Neural progenitor cell (in vitro differentiated cells): ENCODE measurements at regions not wholly inside any gene's neighbourhood (a gene's known extent, or its start where the extent isn't known, plus 50 kb on each side); places are given as distances from the start of the nearest gene placed in this dataset.

Experiments
- DNase-seq: peaks from one replicate; pipeline ENCODE4 v3.0.0-alpha.2; 2016; ENCODE audit warnings: low spot score
- H2AFZ ChIP-seq: fragments of 200-600 bp; sonication (generic); replicated peaks from 2 replicates; pipeline ENCODE4 v1.6.1; 2016; ENCODE audit warnings: antibody characterized with exemption
- H3F3A ChIP-seq: fragments of 200-600 bp; sonication (generic); 2 replicates; pipeline ENCODE4 v1.6.1; 2016; ENCODE audit warnings: antibody characterized with exemption, low read depth
- H3K27ac ChIP-seq: fragments of 200-600 bp; sonication (generic); 2 replicates; pipeline ENCODE4 v1.5.1; 2016; ENCODE audit warnings: mild to moderate bottlenecking
- H3K27me3 ChIP-seq: fragments of 200-600 bp; sonication (generic); 2 replicates; pipeline ENCODE4 v1.6.1; 2016; ENCODE audit warnings: mild to moderate bottlenecking, moderate library complexity
- H3K36me3 ChIP-seq: fragments of 200-600 bp; sonication (generic); 2 replicates; pipeline ENCODE4 v1.5.1; 2016
- H3K4me1 ChIP-seq: fragments of 200-600 bp; sonication (generic); 2 replicates; pipeline ENCODE4 v1.6.1; 2016; ENCODE audit warnings: mixed run types
- H3K4me2 ChIP-seq: fragments of 200-600 bp; sonication (generic); 2 replicates; pipeline ENCODE4 v1.6.1; 2016
- H3K4me3 ChIP-seq: fragments of 200-600 bp; sonication (generic); 2 replicates; pipeline ENCODE4 v1.5.1; 2016
- H3K79me2 ChIP-seq: fragments of 200-600 bp; sonication (generic); 2 replicates; pipeline ENCODE4 v1.6.1; 2016; ENCODE audit warnings: low read depth
- H3K9ac ChIP-seq: fragments of 200-600 bp; sonication (generic); 2 replicates; pipeline ENCODE4 v1.6.1; 2016
- H3K9me3 ChIP-seq: fragments of 200-600 bp; sonication (generic); 2 replicates; pipeline ENCODE4 v1.5.1; 2016; ENCODE audit warnings: low read depth
- H4K20me1 ChIP-seq: fragments of 200-600 bp; sonication (generic); 2 replicates; pipeline ENCODE4 v1.6.1; 2016; ENCODE audit warnings: low read depth
- H3K27ac Mint-ChIP-seq: 3 replicates; pipeline ENCODE4 v1.8.0; 2021; ENCODE audit warnings: mixed read lengths
- H3K27me3 Mint-ChIP-seq: 2 replicates; pipeline ENCODE4 v1.8.0; 2022; ENCODE audit warnings: low read depth, mild to moderate bottlenecking, inconsistent platforms, moderate library complexity, mixed read lengths; ENCODE audit not compliant: insufficient read depth
- H3K36me3 Mint-ChIP-seq: 3 replicates; pipeline ENCODE4 v1.8.0; 2021; ENCODE audit warnings: mixed read lengths
- H3K4me1 Mint-ChIP-seq: 3 replicates; pipeline ENCODE4 v1.8.0; 2021; ENCODE audit warnings: mixed read lengths
- H3K4me3 Mint-ChIP-seq: 3 replicates; pipeline ENCODE4 v1.8.0; 2021; ENCODE audit warnings: mild to moderate bottlenecking, moderate library complexity, mixed read lengths
- H3K9me3 Mint-ChIP-seq: 3 replicates; pipeline ENCODE4 v1.8.0; 2020; ENCODE audit warnings: mixed read lengths
- EZH2 ChIP-seq: fragments of 200-600 bp; sonication (generic); IDR thresholded peaks from 2 replicates; pipeline ENCODE4 v1.6.1; 2017; ENCODE audit warnings: antibody characterized with exemption, mild to moderate bottlenecking, moderate library complexity
- EZH2phosphoT487 ChIP-seq: fragments of 200-600 bp; sonication (generic); IDR thresholded peaks from 2 replicates; pipeline ENCODE4 v1.6.1; 2017; ENCODE audit warnings: antibody characterized with exemption
- TF ChIP-seq, protein P1 (sequence below): fragments of 200-600 bp; sonication (generic); IDR thresholded peaks from 2 replicates; pipeline ENCODE4 v1.5.1; 2017; ENCODE audit warnings: antibody characterized with exemption, mild to moderate bottlenecking

GRCh38 chr16:61215605-61216004 lies 820.6 kb downstream of the CDH8 start:
- no peaks in the 10 kb centered on the region for H3K9me3 ChIP-seq
- TF ChIP-seq, protein P1, sequence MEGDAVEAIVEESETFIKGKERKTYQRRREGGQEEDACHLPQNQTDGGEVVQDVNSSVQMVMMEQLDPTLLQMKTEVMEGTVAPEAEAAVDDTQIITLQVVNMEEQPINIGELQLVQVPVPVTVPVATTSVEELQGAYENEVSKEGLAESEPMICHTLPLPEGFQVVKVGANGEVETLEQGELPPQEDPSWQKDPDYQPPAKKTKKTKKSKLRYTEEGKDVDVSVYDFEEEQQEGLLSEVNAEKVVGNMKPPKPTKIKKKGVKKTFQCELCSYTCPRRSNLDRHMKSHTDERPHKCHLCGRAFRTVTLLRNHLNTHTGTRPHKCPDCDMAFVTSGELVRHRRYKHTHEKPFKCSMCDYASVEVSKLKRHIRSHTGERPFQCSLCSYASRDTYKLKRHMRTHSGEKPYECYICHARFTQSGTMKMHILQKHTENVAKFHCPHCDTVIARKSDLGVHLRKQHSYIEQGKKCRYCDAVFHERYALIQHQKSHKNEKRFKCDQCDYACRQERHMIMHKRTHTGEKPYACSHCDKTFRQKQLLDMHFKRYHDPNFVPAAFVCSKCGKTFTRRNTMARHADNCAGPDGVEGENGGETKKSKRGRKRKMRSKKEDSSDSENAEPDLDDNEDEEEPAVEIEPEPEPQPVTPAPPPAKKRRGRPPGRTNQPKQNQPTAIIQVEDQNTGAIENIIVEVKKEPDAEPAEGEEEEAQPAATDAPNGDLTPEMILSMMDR = no peak
- TF ChIP-seq EZH2phosphoT487 (no peak), EZH2 (no peak)
- Mint-ChIP-seq H3K27me3 (no peaks in the 10 kb centered on the region), H3K4me3 (no peak overlapping the region), H3K27ac (no peak overlapping the region), H3K36me3 (no peaks in the 10 kb centered on the region), H3K4me1 (no peaks in the 10 kb centered on the region), H3K9me3 (no peaks in the 10 kb centered on the region)
- H3K4me3 ChIP-seq = no peak overlapping the region
- H3K9ac ChIP-seq = no peak overlapping the region
- H3F3A ChIP-seq = no peaks in the 10 kb centered on the region
- H3K79me2 ChIP-seq = no peaks in the 10 kb centered on the region
- no peaks in the 10 kb centered on the region for H3K4me1 ChIP-seq
- H3K27ac ChIP-seq = no peak overlapping the region
- H4K20me1 ChIP-seq = no peaks in the 10 kb centered on the region
- no peaks in the 10 kb centered on the region for H3K36me3 ChIP-seq
- DNase-seq = no peak
- no peak overlapping the region for H3K4me2 ChIP-seq
- H3K27me3 ChIP-seq = no peaks in the 10 kb centered on the region
- no peak overlapping the region for H2AFZ ChIP-seq

DNA sequence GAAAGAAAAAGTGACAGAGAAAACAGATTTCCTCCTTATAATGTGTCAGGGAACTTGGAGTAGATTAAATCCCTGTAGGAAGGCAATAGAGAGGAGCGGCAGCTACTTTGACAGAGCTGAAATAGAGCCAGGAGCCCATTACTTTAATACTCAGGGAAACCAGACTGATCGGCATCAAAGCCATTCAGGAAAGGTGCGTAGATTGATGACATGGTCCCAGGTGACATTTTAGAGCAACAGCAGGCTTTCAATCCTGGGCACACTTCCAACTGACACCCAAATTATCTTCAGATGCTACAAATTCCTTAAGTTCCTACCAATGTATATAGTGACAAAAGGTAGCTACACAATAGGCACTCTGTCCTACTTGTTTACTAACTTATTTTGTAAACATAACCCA lies 821.5 kb downstream of the CDH8 start:
- TF ChIP-seq, protein P1 = no peak
- no peak for TF ChIP-seq EZH2
- no peak for TF ChIP-seq EZH2phosphoT487
- H3K4me3 Mint-ChIP-seq = no peak overlapping the region

GRCh38 chr16:61210076-61210475 lies 826.2 kb downstream of the CDH8 start:
- H2AFZ ChIP-seq = no peak overlapping the region
- no peak overlapping the region for H3K4me2 ChIP-seq
- no peak for DNase-seq
- no peaks in the 10 kb centered on the region for H3K36me3 ChIP-seq
- Mint-ChIP-seq H3K27ac (no peak overlapping the region), H3K27me3 (peaks cover 2% of the 10 kb centered on the region), H3K36me3 (no peaks in the 10 kb centered on the region), H3K4me3 (no peak overlapping the region), H3K9me3 (no peaks in the 10 kb centered on the region), H3K4me1 (no peaks in the 10 kb centered on the region)
- H3F3A ChIP-seq = no peaks in the 10 kb centered on the region
- no peaks in the 10 kb centered on the region for H3K4me1 ChIP-seq
- no peak overlapping the region for H3K9ac ChIP-seq
- H4K20me1 ChIP-seq = no peaks in the 10 kb centered on the region
- no peaks in the 10 kb centered on the region for H3K79me2 ChIP-seq
- no peaks in the 10 kb centered on the region for H3K27me3 ChIP-seq
- TF ChIP-seq, protein P1 = no peak
- no peak for TF ChIP-seq EZH2
- no peak for TF ChIP-seq EZH2phosphoT487
- H3K4me3 ChIP-seq = no peak overlapping the region
- no peaks in the 10 kb centered on the region for H3K9me3 ChIP-seq
- H3K27ac ChIP-seq = no peak overlapping the region

More for the DNA sequence above, 821.5 kb downstream of the CDH8 start:
- no peak overlapping the region for H3K4me2 ChIP-seq
- no peak overlapping the region for H3K9ac ChIP-seq
- no peak overlapping the region for H3K4me3 ChIP-seq
- no peaks in the 10 kb centered on the region for H3F3A ChIP-seq
- DNase-seq = no peak
- no peaks in the 10 kb centered on the region for H3K9me3 ChIP-seq
- Mint-ChIP-seq H3K36me3 (no peaks in the 10 kb centered on the region), H3K4me1 (no peaks in the 10 kb centered on the region), H3K27me3 (no peaks in the 10 kb centered on the region), H3K27ac (no peak overlapping the region), H3K9me3 (no peaks in the 10 kb centered on the region)
- H3K27me3 ChIP-seq = no peaks in the 10 kb centered on the region
- H3K4me1 ChIP-seq = no peaks in the 10 kb centered on the region
- H2AFZ ChIP-seq = no peak overlapping the region
- H3K79me2 ChIP-seq = no peaks in the 10 kb centered on the region
- no peak overlapping the region for H3K27ac ChIP-seq
- H3K36me3 ChIP-seq = no peaks in the 10 kb centered on the region
- no peaks in the 10 kb centered on the region for H4K20me1 ChIP-seq

DNA sequence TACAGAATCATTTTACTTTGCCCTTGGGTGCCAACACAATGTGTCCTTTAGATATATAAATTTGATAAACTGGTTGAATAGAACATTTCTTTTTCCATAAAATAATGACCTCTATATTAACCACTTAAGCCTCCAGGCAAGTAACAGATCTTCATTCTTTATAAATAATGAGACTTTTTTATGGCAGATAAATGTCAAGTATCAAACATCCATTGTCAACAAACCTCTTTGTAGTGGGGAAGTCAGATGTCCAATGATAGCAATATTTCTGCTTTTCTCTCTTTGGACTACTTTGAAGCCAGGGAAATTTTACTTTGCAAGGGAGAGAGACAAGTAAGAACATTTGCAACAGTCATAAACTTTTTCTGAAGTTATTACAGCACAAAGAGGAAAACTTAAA lies 841.2 kb downstream of the CDH8 start:
- Histone ChIP-seq H3K36me3 (no peaks in the 10 kb centered on the region), H3K4me2 (no peak overlapping the region), H3K4me1 (no peaks in the 10 kb centered on the region), H2AFZ (no peak overlapping the region), H3K9ac (no peak overlapping the region), H3F3A (no peaks in the 10 kb centered on the region), H3K27me3 (peaks cover 4% of the 10 kb centered on the region), H3K4me3 (no peak overlapping the region), H3K9me3 (no peaks in the 10 kb centered on the region), H3K27ac (no peak overlapping the region), H3K79me2 (no peaks in the 10 kb centered on the region), H4K20me1 (no peaks in the 10 kb centered on the region)
- no peak for DNase-seq
- Mint-ChIP-seq H3K27me3 (peaks cover 2% of the 10 kb centered on the region), H3K27ac (no peak overlapping the region), H3K4me3 (no peak overlapping the region), H3K9me3 (peaks cover 9% of the 10 kb centered on the region), H3K4me1 (no peaks in the 10 kb centered on the region), H3K36me3 (no peaks in the 10 kb centered on the region)
- TF ChIP-seq EZH2 (no peak), EZH2phosphoT487 (no peak)
- TF ChIP-seq, protein P1 = no peak
